HG03442 (cell line): ENCODE measurements at regions not wholly inside any gene's neighbourhood (a gene's known extent, or its start where the extent isn't known, plus 50 kb on each side); places are given as distances from the start of the nearest gene placed in this dataset.

Experiments
- ATAC-seq: cut with Tn5 transposase; IDR thresholded peaks from one replicate; pipeline ENCODE4 v1.9.1; 2021; ENCODE audit warnings: mild to moderate bottlenecking, moderate library complexity; ENCODE audit not compliant: unreplicated experiment

GRCh38 chr14:95413289-95414215 is 93.8 kb upstream of the CLMN start:
- no peak for ATAC-seq

- no peak for ATAC-seq
Measured at GRCh38 chr14:95410838-95411237, 91.1 kb upstream of the CLMN start.

- no peak for ATAC-seq
Measured at GRCh38 chr14:95409477-95410272, 90.0 kb upstream of the CLMN start.

GRCh38 chr14:95408731-95409476 is 89.2 kb upstream of the CLMN start:
- no peak for ATAC-seq

GRCh38 chr14:95407354-95407753 is 87.6 kb upstream of the CLMN start:
- no peak for ATAC-seq

- ATAC-seq: no peak
Measured at GRCh38 chr14:95406756-95407277, 87.1 kb upstream of the CLMN start.

GRCh38 chr14:95404583-95404982 is 84.9 kb upstream of the CLMN start:
- ATAC-seq: no peak

GRCh38 chr14:95402578-95402977 is 82.9 kb upstream of the CLMN start:
- no peak for ATAC-seq

- no peak for ATAC-seq
Measured at GRCh38 chr14:95402176-95402575, 82.5 kb upstream of the CLMN start.

GRCh38 chr14:95398630-95399547 is 79.2 kb upstream of the CLMN start:
- ATAC-seq: no peak

GRCh38 chr14:95397325-95397724 is 77.6 kb upstream of the CLMN start:
- no peak for ATAC-seq

GRCh38 chr14:95396221-95396620 is 76.5 kb upstream of the CLMN start:
- no peak for ATAC-seq

- no peak for ATAC-seq
Measured at GRCh38 chr14:95395098-95395737, 75.5 kb upstream of the CLMN start.

- ATAC-seq: no peak
Measured at GRCh38 chr14:95394297-95395097, 74.8 kb upstream of the CLMN start.

- ATAC-seq: no peak
Measured at GRCh38 chr14:95392841-95393240, 73.1 kb upstream of the CLMN start.

- no peak for ATAC-seq
Measured at GRCh38 chr14:95391331-95391730, 71.6 kb upstream of the CLMN start.

- ATAC-seq: no peak
Measured at GRCh38 chr14:95389471-95390011, 69.8 kb upstream of the CLMN start.

- no peak for ATAC-seq
Measured at GRCh38 chr14:95388699-95389098, 69.0 kb upstream of the CLMN start.
